ENCODE measurements at regions not wholly inside any gene's neighbourhood (a gene's known extent, or its start where the extent isn't known, plus 50 kb on each side); places are given as distances from the start of the nearest gene placed in this dataset.

DNA sequence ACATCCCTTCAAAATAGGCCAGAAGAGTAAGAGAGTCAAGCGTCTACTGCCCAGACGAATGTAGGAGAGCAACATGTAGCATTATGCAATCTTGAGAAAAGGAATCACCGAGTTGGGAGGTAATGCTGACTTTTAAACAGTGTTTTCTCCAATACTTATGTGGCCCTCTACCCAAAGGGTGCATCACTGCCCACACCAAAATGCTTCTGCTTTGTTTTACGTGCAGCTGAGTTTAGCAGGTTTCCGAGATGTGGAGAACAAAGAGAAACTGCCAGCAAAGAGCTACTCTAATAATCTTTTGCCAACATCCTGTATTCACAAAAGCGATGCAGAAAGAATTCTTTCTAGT, 63.4 kb upstream of the ZEB2 start:
- TF ChIP-seq, protein P1, sequence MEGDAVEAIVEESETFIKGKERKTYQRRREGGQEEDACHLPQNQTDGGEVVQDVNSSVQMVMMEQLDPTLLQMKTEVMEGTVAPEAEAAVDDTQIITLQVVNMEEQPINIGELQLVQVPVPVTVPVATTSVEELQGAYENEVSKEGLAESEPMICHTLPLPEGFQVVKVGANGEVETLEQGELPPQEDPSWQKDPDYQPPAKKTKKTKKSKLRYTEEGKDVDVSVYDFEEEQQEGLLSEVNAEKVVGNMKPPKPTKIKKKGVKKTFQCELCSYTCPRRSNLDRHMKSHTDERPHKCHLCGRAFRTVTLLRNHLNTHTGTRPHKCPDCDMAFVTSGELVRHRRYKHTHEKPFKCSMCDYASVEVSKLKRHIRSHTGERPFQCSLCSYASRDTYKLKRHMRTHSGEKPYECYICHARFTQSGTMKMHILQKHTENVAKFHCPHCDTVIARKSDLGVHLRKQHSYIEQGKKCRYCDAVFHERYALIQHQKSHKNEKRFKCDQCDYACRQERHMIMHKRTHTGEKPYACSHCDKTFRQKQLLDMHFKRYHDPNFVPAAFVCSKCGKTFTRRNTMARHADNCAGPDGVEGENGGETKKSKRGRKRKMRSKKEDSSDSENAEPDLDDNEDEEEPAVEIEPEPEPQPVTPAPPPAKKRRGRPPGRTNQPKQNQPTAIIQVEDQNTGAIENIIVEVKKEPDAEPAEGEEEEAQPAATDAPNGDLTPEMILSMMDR (IDR thresholded peaks at IDR 0.05): no peak
- TF ChIP-seq POLR2A (IDR thresholded peaks at IDR 0.05): no peak
